DMS53 treated with DMSO at 0.1 percent for 48 hours (cell line): ENCODE measurements at regions not wholly inside any gene's neighbourhood (a gene's known extent, or its start where the extent isn't known, plus 50 kb on each side); places are given as distances from the start of the nearest gene placed in this dataset.

Source experiments
- DNase-seq: peaks from one replicate; lab custom pipeline; 2025; ENCODE audit not compliant: unreplicated experiment; lab: John Stamatoyannopoulos, UW

- DNase-seq = no peak
Observed at GRCh38 chr2:8418721-8419120, 263.1 kb upstream of the ID2 start.

GRCh38 chr2:8421658-8422449, 260.0 kb upstream of the ID2 start:
- DNase-seq = no peak

- no peak for DNase-seq
Observed at GRCh38 chr2:8422450-8422800, 259.4 kb upstream of the ID2 start.

- no peak for DNase-seq
Observed at GRCh38 chr2:8424997-8425900, 256.6 kb upstream of the ID2 start.

- DNase-seq = no peak
Observed at GRCh38 chr2:8426550-8426949, 255.3 kb upstream of the ID2 start.

- DNase-seq = no peak
Observed at GRCh38 chr2:8427211-8427610, 254.6 kb upstream of the ID2 start.

GRCh38 chr2:8430628-8431027, 251.2 kb upstream of the ID2 start:
- DNase-seq = no peak

GRCh38 chr2:8431446-8432125, 250.3 kb upstream of the ID2 start:
- no peak for DNase-seq

- DNase-seq = no peak
Observed at GRCh38 chr2:8432706-8433336, 249.0 kb upstream of the ID2 start.

GRCh38 chr2:8433390-8433789, 248.5 kb upstream of the ID2 start:
- DNase-seq = no peak

- DNase-seq = no peak
Observed at GRCh38 chr2:8435608-8436007, 246.2 kb upstream of the ID2 start.

GRCh38 chr2:8436585-8436984, 245.3 kb upstream of the ID2 start:
- DNase-seq = no peak

- DNase-seq = no peak
Observed at GRCh38 chr2:8437228-8437948, 244.5 kb upstream of the ID2 start.

GRCh38 chr2:8437949-8438400, 243.9 kb upstream of the ID2 start:
- no peak for DNase-seq

GRCh38 chr2:8438476-8438875, 243.4 kb upstream of the ID2 start:
- DNase-seq = no peak

GRCh38 chr2:8438996-8439395, 242.9 kb upstream of the ID2 start:
- no peak for DNase-seq

- no peak for DNase-seq
Observed at GRCh38 chr2:8440029-8440778, 241.7 kb upstream of the ID2 start.

GRCh38 chr2:8441371-8441770, 240.5 kb upstream of the ID2 start:
- no peak for DNase-seq

GRCh38 chr2:8441986-8442385, 239.9 kb upstream of the ID2 start:
- DNase-seq = no peak
